Hepatocyte (in vitro differentiated cells): ENCODE measurements at regions not wholly inside any gene's neighbourhood (a gene's known extent, or its start where the extent isn't known, plus 50 kb on each side); places are given as distances from the start of the nearest gene placed in this dataset.

Source experiments
- DNase-seq: peaks from one replicate; pipeline ENCODE4 v3.0.0-alpha.2; 2016; ENCODE audit warnings: low spot score
- H2AFZ ChIP-seq: fragments of 200-600 bp; sonication (generic); 2 replicates; pipeline ENCODE4 v1.6.0; 2016; ENCODE audit warnings: antibody characterized with exemption, mild to moderate bottlenecking
- H3K27ac ChIP-seq: fragments of 200-600 bp; sonication (generic); 2 replicates; pipeline ENCODE4 v1.5.1; 2016; ENCODE audit warnings: mild to moderate bottlenecking
- H3K27me3 ChIP-seq: fragments of 200-600 bp; sonication (generic); 2 replicates; pipeline ENCODE4 v1.6.1; 2016
- H3K36me3 ChIP-seq: fragments of 200-600 bp; sonication (generic); replicated peaks from 2 replicates; pipeline ENCODE4 v1.5.1; 2016; ENCODE audit warnings: low read depth; ENCODE audit not compliant: insufficient read depth
- H3K4me1 ChIP-seq: fragments of 200-600 bp; sonication (generic); 2 replicates; pipeline ENCODE4 v1.5.1; 2016; ENCODE audit warnings: mild to moderate bottlenecking, moderate library complexity; ENCODE audit not compliant: insufficient read depth
- H3K4me2 ChIP-seq: fragments of 200-600 bp; sonication (generic); 2 replicates; pipeline ENCODE4 v1.6.0; 2016
- H3K4me3 ChIP-seq: fragments of 200-600 bp; sonication (generic); 2 replicates; pipeline ENCODE4 v1.5.1; 2016; ENCODE audit warnings: mild to moderate bottlenecking
- H3K79me2 ChIP-seq: fragments of 200-600 bp; sonication (generic); 2 replicates; pipeline ENCODE4 v1.6.0; 2017; ENCODE audit warnings: mild to moderate bottlenecking
- H3K9me2 ChIP-seq: fragments of 200-600 bp; sonication (generic); replicated peaks from 2 replicates; pipeline ENCODE4 v1.6.0; 2017; ENCODE audit warnings: mild to moderate bottlenecking; ENCODE audit not compliant: insufficient read depth
- H3K9me3 ChIP-seq: fragments of 200-600 bp; sonication (generic); 2 replicates; pipeline ENCODE4 v1.5.1; 2016; ENCODE audit warnings: low read depth, mild to moderate bottlenecking
- H4K20me1 ChIP-seq: fragments of 200-600 bp; sonication (generic); 2 replicates; pipeline ENCODE4 v1.6.0; 2016; ENCODE audit warnings: mild to moderate bottlenecking; ENCODE audit not compliant: insufficient read depth, poor library complexity, severe bottlenecking
- CTCF ChIP-seq: fragments of 200-600 bp; sonication (generic); IDR thresholded peaks from 2 replicates; pipeline ENCODE4 v1.5.1; 2016; ENCODE audit warnings: antibody characterized with exemption, mild to moderate bottlenecking; ENCODE audit not compliant: poor library complexity
- EZH2 ChIP-seq: fragments of 200-600 bp; sonication (generic); IDR thresholded peaks from 2 replicates; pipeline ENCODE4 v1.6.1; 2016; ENCODE audit warnings: antibody characterized with exemption, mild to moderate bottlenecking, borderline replicate concordance
- EZH2phosphoT487 ChIP-seq: fragments of 200-600 bp; sonication (generic); IDR thresholded peaks from one replicate; pipeline ENCODE4 v1.6.1; 2018; ENCODE audit warnings: antibody characterized with exemption, mild to moderate bottlenecking, low read depth, moderate library complexity; ENCODE audit not compliant: unreplicated experiment, severe bottlenecking
- WGBS: methylation state at CpG from one replicate; pipeline ENCODE4 v1.1.6; 2016; ENCODE audit warnings: low lambda C conversion rate; ENCODE audit errors: missing lambda C conversion rate; 5-methylcytosine and 5-hydroxymethylcytosine counted together

DNA sequence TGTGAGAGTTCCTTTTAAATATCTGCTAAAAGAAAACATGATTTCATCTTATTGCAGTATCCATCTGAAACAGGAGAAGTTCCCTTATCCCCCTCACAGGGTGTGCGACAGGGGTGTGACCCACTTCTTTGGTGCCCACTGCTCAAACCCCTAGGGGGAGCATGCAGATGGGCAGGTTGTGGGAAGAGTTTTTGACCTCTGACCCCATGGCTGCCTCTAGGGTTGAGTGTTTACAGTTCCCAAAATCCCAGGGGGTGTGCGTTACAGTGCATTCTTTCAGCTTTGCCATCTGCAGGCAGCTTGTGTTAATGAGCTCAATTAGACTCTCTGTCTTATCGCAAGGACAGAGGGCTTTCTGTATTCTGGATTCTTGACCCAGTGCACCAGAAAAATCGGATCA lies 443.2 kb upstream of the FRG2C start:
- no peaks in the 10 kb centered on the region for H3K79me2 ChIP-seq
- H3K9me3 ChIP-seq, result no peaks in the 10 kb centered on the region
- H2AFZ ChIP-seq, result no peak overlapping the region
- no peaks in the 10 kb centered on the region for H3K4me1 ChIP-seq
- 76% methylated on average over 4 of the region's 4 CpGs for WGBS
- H3K27ac ChIP-seq, result no peak overlapping the region
- TF ChIP-seq CTCF (no peak), EZH2 (no peak), EZH2phosphoT487 (no peak)
- DNase-seq, result no peak
- no peak overlapping the region for H3K4me3 ChIP-seq
- H3K27me3 ChIP-seq, result no peaks in the 10 kb centered on the region
- no peak overlapping the region for H3K4me2 ChIP-seq
- no peaks in the 10 kb centered on the region for H4K20me1 ChIP-seq
- no peaks in the 10 kb centered on the region for H3K36me3 ChIP-seq
- H3K9me2 ChIP-seq, result no peaks in the 10 kb centered on the region

- no peak overlapping the region for H2AFZ ChIP-seq
- no peaks in the 10 kb centered on the region for H3K27me3 ChIP-seq
- DNase-seq, result no peak
- 49% methylated on average over 2 of the region's 2 CpGs for WGBS
- H4K20me1 ChIP-seq, result no peaks in the 10 kb centered on the region
- H3K4me3 ChIP-seq, result no peak overlapping the region
- H3K4me2 ChIP-seq, result no peak overlapping the region
- no peak for TF ChIP-seq CTCF
- TF ChIP-seq EZH2phosphoT487, result no peak
- no peak for TF ChIP-seq EZH2
- H3K27ac ChIP-seq, result no peak overlapping the region
- no peaks in the 10 kb centered on the region for H3K79me2 ChIP-seq
- no peaks in the 10 kb centered on the region for H3K36me3 ChIP-seq
- H3K4me1 ChIP-seq, result no peaks in the 10 kb centered on the region
- H3K9me2 ChIP-seq, result no peaks in the 10 kb centered on the region
- no peaks in the 10 kb centered on the region for H3K9me3 ChIP-seq
Measured at GRCh38 chr3:75224412-75224811, 439.7 kb upstream of the FRG2C start.

DNA sequence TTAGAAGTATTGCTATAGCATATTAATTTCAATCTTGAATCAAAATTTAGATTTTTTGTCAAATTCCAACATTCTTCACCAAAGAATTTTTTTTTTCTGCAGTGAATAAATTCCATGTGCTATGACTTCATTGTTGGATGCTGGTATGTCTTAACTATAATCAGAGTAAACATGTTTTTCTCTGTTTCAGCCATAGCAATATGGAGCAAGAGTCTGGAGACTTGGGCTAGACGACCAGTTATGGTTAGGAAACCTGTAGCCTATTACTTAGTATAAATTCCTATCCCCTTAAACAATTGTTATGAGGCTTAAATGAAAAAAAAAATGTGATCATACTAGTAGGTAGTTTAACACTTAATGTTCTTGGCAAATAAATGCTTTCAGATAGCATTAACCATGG lies 431.9 kb upstream of the FRG2C start:
- TF ChIP-seq EZH2phosphoT487, result no peak
- no peak for TF ChIP-seq EZH2
- TF ChIP-seq CTCF, result no peak
- H2AFZ ChIP-seq, result no peak overlapping the region
- DNase-seq, result no peak
- H3K79me2 ChIP-seq, result no peaks in the 10 kb centered on the region
- H3K9me3 ChIP-seq, result no peaks in the 10 kb centered on the region
- no peaks in the 10 kb centered on the region for H3K9me2 ChIP-seq
- WGBS, result 63% methylated on average over 1 of the region's 1 CpG
- no peak overlapping the region for H3K4me3 ChIP-seq
- no peaks in the 10 kb centered on the region for H4K20me1 ChIP-seq
- no peaks in the 10 kb centered on the region for H3K27me3 ChIP-seq
- no peaks in the 10 kb centered on the region for H3K36me3 ChIP-seq
- H3K4me2 ChIP-seq, result no peak overlapping the region
- no peak overlapping the region for H3K27ac ChIP-seq
- H3K4me1 ChIP-seq, result no peaks in the 10 kb centered on the region

DNA sequence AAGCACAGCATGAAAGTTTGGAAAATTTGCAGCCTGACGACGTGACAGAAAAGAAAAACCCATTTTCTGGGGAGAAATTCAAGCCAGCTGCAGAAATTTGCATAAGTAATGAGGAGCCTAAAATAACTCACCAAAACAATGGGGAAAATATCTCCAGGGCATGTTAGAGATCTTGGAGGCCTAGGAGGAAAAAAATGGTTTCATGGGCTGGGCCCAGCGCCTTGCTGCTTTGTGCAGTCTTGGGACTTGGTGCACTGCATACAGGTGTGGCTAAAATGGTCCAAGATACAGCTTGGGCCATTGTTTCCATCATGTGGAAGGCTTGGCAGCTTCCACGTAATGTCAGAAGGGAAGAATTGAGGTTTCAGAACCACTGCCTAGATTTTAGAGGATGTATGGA lies 428.5 kb upstream of the FRG2C start:
- Histone ChIP-seq H3K4me1 (no peaks in the 10 kb centered on the region), H3K79me2 (no peaks in the 10 kb centered on the region), H3K4me2 (no peak overlapping the region), H3K9me3 (no peaks in the 10 kb centered on the region), H3K27ac (no peak overlapping the region), H2AFZ (no peak overlapping the region), H3K4me3 (no peak overlapping the region), H4K20me1 (no peaks in the 10 kb centered on the region), H3K9me2 (no peaks in the 10 kb centered on the region), H3K36me3 (no peaks in the 10 kb centered on the region), H3K27me3 (no peaks in the 10 kb centered on the region)
- DNase-seq, result no peak
- TF ChIP-seq EZH2, result no peak
- no peak for TF ChIP-seq EZH2phosphoT487
- TF ChIP-seq CTCF, result no peak
- WGBS, result 86% methylated on average over 4 of the region's 4 CpGs
